ENCODE measurements at regions not wholly inside any gene's neighbourhood (a gene's known extent, or its start where the extent isn't known, plus 50 kb on each side); places are given as distances from the start of the nearest gene placed in this dataset.
"Not testable (repeated sequence)": the region's sequence is repeated elsewhere in the genome, so short reads cannot be mapped to it uniquely, and the experiment has no call there.

DNA sequence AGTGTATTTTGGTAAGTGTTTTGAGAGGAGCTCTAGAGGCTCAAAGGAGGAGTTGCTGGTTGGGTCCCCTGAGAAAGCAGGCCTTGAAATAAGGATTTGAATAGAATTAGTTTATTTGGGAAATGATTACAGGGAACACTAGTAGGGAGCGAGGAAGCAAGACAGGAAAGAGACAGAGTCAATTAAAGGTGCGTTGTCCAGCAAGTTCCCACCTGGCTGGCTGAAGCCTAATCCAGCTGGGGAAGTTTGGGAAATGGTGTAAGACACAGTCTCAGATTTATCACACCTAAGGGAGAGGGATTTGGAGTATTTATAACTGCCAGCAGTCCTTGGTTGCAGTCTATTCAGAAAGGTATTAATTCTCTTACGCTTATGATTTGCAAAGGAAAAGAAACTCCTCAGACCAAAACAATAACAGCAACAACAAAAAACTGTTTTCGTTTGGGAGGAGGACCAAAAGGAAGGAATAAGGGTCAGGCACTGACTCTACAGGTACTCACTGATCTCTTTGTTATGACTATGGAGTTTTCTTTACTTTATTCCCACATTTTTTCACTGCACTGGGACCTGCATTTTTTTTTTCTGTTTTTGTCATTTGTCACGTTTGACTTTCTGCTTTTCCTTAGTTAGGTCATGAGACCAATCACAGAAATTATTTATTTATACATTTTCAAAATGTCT lies 780.8 kb downstream of the TTLL7 start:
- intact Hi-C loops (cut with micrococcal nuclease; ENCODE audit: unreplicated experiment); H3K27ac ChIP-seq (ENCODE audit: low read depth, low read length, poor library complexity, severe bottlenecking); H3K4me1 ChIP-seq (ENCODE audit: insufficient read depth, low read length, poor library complexity, severe bottlenecking); DNase-seq (ENCODE audit: low spot score); CTCF ChIA-PET; H3K4me3 ChIP-seq (ENCODE audit: low read depth, low read length, poor library complexity, severe bottlenecking); H3K9me3 ChIP-seq (ENCODE audit: low read depth, low read length, poor library complexity, severe bottlenecking); POLR2A ChIA-PET (ENCODE audit: low non-redundant PET); H3K27me3 ChIP-seq (replicated peaks; ENCODE audit: insufficient read depth, low read depth, low read length, poor library complexity); BruUV-seq (replicated peaks); H3K36me3 ChIP-seq (ENCODE audit: insufficient read depth, low read length, poor library complexity, severe bottlenecking): not testable (repeated sequence)

- DNase-seq (ENCODE audit: low spot score); H3K27me3 ChIP-seq (replicated peaks; ENCODE audit: insufficient read depth, low read depth, low read length, poor library complexity); H3K4me1 ChIP-seq (ENCODE audit: insufficient read depth, low read length, poor library complexity, severe bottlenecking); H3K36me3 ChIP-seq (ENCODE audit: insufficient read depth, low read length, poor library complexity, severe bottlenecking); intact Hi-C loops (cut with micrococcal nuclease; ENCODE audit: unreplicated experiment); CTCF ChIA-PET; H3K9me3 ChIP-seq (ENCODE audit: low read depth, low read length, poor library complexity, severe bottlenecking); H3K4me3 ChIP-seq (ENCODE audit: low read depth, low read length, poor library complexity, severe bottlenecking); BruUV-seq (replicated peaks); POLR2A ChIA-PET (ENCODE audit: low non-redundant PET); H3K27ac ChIP-seq (ENCODE audit: low read depth, low read length, poor library complexity, severe bottlenecking): not testable (repeated sequence)
Observed at GRCh38 chr1:83214317-83214716, 784.6 kb downstream of the TTLL7 start.

DNA sequence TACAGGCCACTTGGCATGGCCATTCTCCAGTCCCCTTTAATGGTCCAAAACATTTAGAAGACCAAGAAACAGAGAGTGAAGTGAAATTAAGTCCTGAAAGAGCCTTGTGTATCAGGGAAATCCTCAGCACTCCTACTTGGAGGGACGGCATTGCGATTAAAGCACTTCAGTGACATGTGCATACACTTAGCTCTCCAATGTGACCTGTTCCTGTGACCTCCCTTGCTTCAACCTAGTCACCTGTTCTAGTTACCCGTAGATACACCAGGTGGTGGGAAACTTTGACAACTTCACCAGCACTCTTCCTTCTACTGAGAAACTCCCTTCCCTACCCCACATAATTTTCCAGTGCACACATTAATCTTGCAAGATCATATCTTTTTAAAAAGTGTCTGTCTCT lies 785.3 kb downstream of the TTLL7 start:
- BruUV-seq (replicated peaks); CTCF ChIA-PET; H3K27ac ChIP-seq (ENCODE audit: low read depth, low read length, poor library complexity, severe bottlenecking): not testable (repeated sequence)

DNA sequence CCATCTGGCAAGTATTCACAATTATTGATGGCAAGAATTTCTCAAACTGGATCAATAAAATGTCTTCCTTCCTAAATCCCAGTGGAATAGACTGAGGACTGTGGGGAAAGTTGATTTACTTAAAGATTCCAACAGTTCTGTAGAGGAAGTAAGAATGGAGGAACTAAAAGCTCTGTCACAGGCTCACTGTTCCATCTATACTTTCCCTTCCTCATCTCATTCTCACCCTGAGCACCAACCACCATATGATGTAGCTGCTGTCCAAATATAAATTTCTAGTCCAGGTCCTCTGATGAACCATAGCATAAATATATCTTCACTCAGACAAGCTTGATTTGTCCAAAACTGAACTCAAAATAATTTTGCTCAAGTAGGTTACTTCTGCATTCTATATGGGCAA lies 786.9 kb downstream of the TTLL7 start:
- H3K36me3 ChIP-seq (ENCODE audit: insufficient read depth, low read length, poor library complexity, severe bottlenecking); BruUV-seq (replicated peaks); H3K27me3 ChIP-seq (replicated peaks; ENCODE audit: insufficient read depth, low read depth, low read length, poor library complexity); H3K27ac ChIP-seq (ENCODE audit: low read depth, low read length, poor library complexity, severe bottlenecking); DNase-seq (ENCODE audit: low spot score); intact Hi-C loops (cut with micrococcal nuclease; ENCODE audit: unreplicated experiment); H3K4me1 ChIP-seq (ENCODE audit: insufficient read depth, low read length, poor library complexity, severe bottlenecking); H3K4me3 ChIP-seq (ENCODE audit: low read depth, low read length, poor library complexity, severe bottlenecking); POLR2A ChIA-PET (ENCODE audit: low non-redundant PET); CTCF ChIA-PET; H3K9me3 ChIP-seq (ENCODE audit: low read depth, low read length, poor library complexity, severe bottlenecking): not testable (repeated sequence)

More for the DNA sequence above, 785.3 kb downstream of the TTLL7 start:
- DNase-seq (ENCODE audit: low spot score); H3K36me3 ChIP-seq (ENCODE audit: insufficient read depth, low read length, poor library complexity, severe bottlenecking); POLR2A ChIA-PET (ENCODE audit: low non-redundant PET); H3K27me3 ChIP-seq (replicated peaks; ENCODE audit: insufficient read depth, low read depth, low read length, poor library complexity); intact Hi-C loops (cut with micrococcal nuclease; ENCODE audit: unreplicated experiment); H3K9me3 ChIP-seq (ENCODE audit: low read depth, low read length, poor library complexity, severe bottlenecking); H3K4me1 ChIP-seq (ENCODE audit: insufficient read depth, low read length, poor library complexity, severe bottlenecking); H3K4me3 ChIP-seq (ENCODE audit: low read depth, low read length, poor library complexity, severe bottlenecking): not testable (repeated sequence)

DNA sequence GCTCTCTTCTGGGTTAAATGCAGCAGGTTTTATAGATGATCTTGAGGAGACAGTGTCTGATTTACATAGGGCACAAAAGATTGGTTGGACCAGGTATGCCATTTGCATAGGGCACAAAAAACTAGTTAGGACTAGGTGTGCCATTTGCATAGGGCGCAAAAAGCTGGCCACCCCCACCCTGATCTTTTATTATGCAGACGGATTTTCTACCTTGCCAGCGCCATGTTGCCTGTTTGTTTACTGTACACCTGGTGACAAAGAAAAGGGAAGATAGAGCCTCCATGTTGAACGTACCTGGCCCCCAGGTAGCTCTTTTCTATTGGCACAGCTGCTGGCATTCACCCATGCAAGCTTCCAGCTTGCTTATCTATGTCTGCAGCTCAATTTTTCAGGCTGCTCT lies 790.4 kb downstream of the TTLL7 start:
- H3K4me3 ChIP-seq (ENCODE audit: low read depth, low read length, poor library complexity, severe bottlenecking); H3K36me3 ChIP-seq (ENCODE audit: insufficient read depth, low read length, poor library complexity, severe bottlenecking); H3K27me3 ChIP-seq (replicated peaks; ENCODE audit: insufficient read depth, low read depth, low read length, poor library complexity); POLR2A ChIA-PET (ENCODE audit: low non-redundant PET); BruUV-seq (replicated peaks); intact Hi-C loops (cut with micrococcal nuclease; ENCODE audit: unreplicated experiment); H3K9me3 ChIP-seq (ENCODE audit: low read depth, low read length, poor library complexity, severe bottlenecking); H3K4me1 ChIP-seq (ENCODE audit: insufficient read depth, low read length, poor library complexity, severe bottlenecking); H3K27ac ChIP-seq (ENCODE audit: low read depth, low read length, poor library complexity, severe bottlenecking); CTCF ChIA-PET; DNase-seq (ENCODE audit: low spot score): not testable (repeated sequence)

DNA sequence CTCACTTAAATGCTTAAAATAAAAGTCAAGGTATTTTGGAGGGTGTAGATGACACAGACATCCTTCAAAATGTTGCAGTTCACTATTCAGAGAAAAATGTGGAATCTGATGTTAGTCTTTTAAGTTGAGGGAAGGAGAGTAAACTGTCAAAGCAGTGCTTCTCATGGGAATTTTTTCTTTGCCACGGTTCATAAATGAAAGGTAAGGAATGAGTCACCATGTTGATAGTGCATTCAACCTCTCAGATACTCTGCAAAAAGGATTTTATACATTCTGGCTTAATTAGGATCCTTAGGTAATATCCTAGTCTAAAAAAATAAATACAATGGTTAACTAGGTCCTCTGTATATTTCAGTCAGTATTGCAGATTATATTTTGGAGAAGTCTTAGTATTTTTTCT lies 804.3 kb downstream of the TTLL7 start:
- H3K9me3 ChIP-seq (ENCODE audit: low read depth, low read length, poor library complexity, severe bottlenecking); BruUV-seq (replicated peaks); H3K36me3 ChIP-seq (ENCODE audit: insufficient read depth, low read length, poor library complexity, severe bottlenecking); DNase-seq (ENCODE audit: low spot score); intact Hi-C loops (cut with micrococcal nuclease; ENCODE audit: unreplicated experiment); POLR2A ChIA-PET (ENCODE audit: low non-redundant PET); H3K27ac ChIP-seq (ENCODE audit: low read depth, low read length, poor library complexity, severe bottlenecking); H3K27me3 ChIP-seq (replicated peaks; ENCODE audit: insufficient read depth, low read depth, low read length, poor library complexity); H3K4me3 ChIP-seq (ENCODE audit: low read depth, low read length, poor library complexity, severe bottlenecking); H3K4me1 ChIP-seq (ENCODE audit: insufficient read depth, low read length, poor library complexity, severe bottlenecking); CTCF ChIA-PET: not testable (repeated sequence)

- POLR2A ChIA-PET (ENCODE audit: low non-redundant PET); intact Hi-C loops (cut with micrococcal nuclease; ENCODE audit: unreplicated experiment); H3K27ac ChIP-seq (ENCODE audit: low read depth, low read length, poor library complexity, severe bottlenecking); H3K4me3 ChIP-seq (ENCODE audit: low read depth, low read length, poor library complexity, severe bottlenecking); H3K4me1 ChIP-seq (ENCODE audit: insufficient read depth, low read length, poor library complexity, severe bottlenecking); CTCF ChIA-PET; BruUV-seq (replicated peaks); H3K36me3 ChIP-seq (ENCODE audit: insufficient read depth, low read length, poor library complexity, severe bottlenecking); DNase-seq (ENCODE audit: low spot score); H3K9me3 ChIP-seq (ENCODE audit: low read depth, low read length, poor library complexity, severe bottlenecking); H3K27me3 ChIP-seq (replicated peaks; ENCODE audit: insufficient read depth, low read depth, low read length, poor library complexity): not testable (repeated sequence)
Observed at GRCh38 chr1:83182033-83182728, 816.8 kb downstream of the TTLL7 start.

- H3K27ac ChIP-seq (ENCODE audit: low read depth, low read length, poor library complexity, severe bottlenecking); H3K27me3 ChIP-seq (replicated peaks; ENCODE audit: insufficient read depth, low read depth, low read length, poor library complexity); H3K9me3 ChIP-seq (ENCODE audit: low read depth, low read length, poor library complexity, severe bottlenecking); DNase-seq (ENCODE audit: low spot score); CTCF ChIA-PET; H3K4me3 ChIP-seq (ENCODE audit: low read depth, low read length, poor library complexity, severe bottlenecking); H3K36me3 ChIP-seq (ENCODE audit: insufficient read depth, low read length, poor library complexity, severe bottlenecking); H3K4me1 ChIP-seq (ENCODE audit: insufficient read depth, low read length, poor library complexity, severe bottlenecking); POLR2A ChIA-PET (ENCODE audit: low non-redundant PET); intact Hi-C loops (cut with micrococcal nuclease; ENCODE audit: unreplicated experiment); BruUV-seq (replicated peaks): not testable (repeated sequence)
Observed at GRCh38 chr1:83180621-83181020, 818.3 kb downstream of the TTLL7 start.

Measured in A673 (cell line).